K562 (cell line): ENCODE measurements at regions not wholly inside any gene's neighbourhood (a gene's known extent, or its start where the extent isn't known, plus 50 kb on each side); places are given as distances from the start of the nearest gene placed in this dataset.

Experiments used
- ATAC-seq: fragments of 200-7000 bp; cut with Tn5 transposase; 3 replicates; pipeline ENCODE4 v1.9.1; 2020; ENCODE audit warnings: moderate library complexity
- BruUV-seq: library from RNA; stranded (reverse); fragments of 400-500 nt; replicated peaks from 2 replicates; lab custom pipeline; 2021; lab: Mats Ljungman, UMichigan
- CTCF ChIA-PET: fragments of 300-600 bp; formaldehyde crosslinking; extraction: SDS; loops from one replicate; lab custom pipeline; 2021; ENCODE audit warnings: low intra/inter-chr PET ratio; lab: Yijun Ruan, JAX
- POLR2A ChIA-PET: fragments of 300-600, 350-650 bp; sonication (Branson Sonifier 250); formaldehyde crosslinking; extraction: SDS; loops from one replicate; lab custom pipeline; 2021; ENCODE audit warnings: antibody characterized with exemption, inconsistent platforms; lab: Yijun Ruan, JAX
- DNase-seq, 4 experiments: peaks; one replicate each; pipeline versions ENCODE4 v3.0.0 to v3.0.0-alpha.2; 2011 to 2018; ENCODE audit warnings: low spot score in 3 of 4, mixed read lengths in 3 of 4; ENCODE audit errors: extremely low read depth in 1 of 4
- FAIRE-seq: peaks from 2 replicates; lab custom pipeline; 2011; peaks lifted over from hg19 to GRCh38; lab: Jason Lieb, UNC
- H2AFZ ChIP-seq: 2 replicates; pipeline ENCODE4 v1.6.0; 2011; ENCODE audit warnings: low read depth, low read length, control low read depth, inconsistent platforms
- H3K27ac ChIP-seq: fragments of 200-600 bp; 3 replicates; pipeline ENCODE4 v1.8.0; 2011; ENCODE audit warnings: low read depth, mild to moderate bottlenecking, control low read depth, inconsistent platforms, low read length, moderate library complexity, mixed read lengths; ENCODE audit errors: extremely low read depth
- H3K27me3 ChIP-seq, 2 experiments: fragments of 300-600 bp in 1 of 2; 2 replicates in 1 of 2; 3 replicates in 1 of 2; pipeline versions ENCODE4 v1.6.0 to v1.8.0; 2011; ENCODE audit warnings: inconsistent platforms in 2 of 2, low read length in 2 of 2, mild to moderate bottlenecking in 1 of 2, mixed read lengths in 1 of 2, moderate library complexity in 1 of 2; ENCODE audit not compliant: control insufficient read depth in 2 of 2, insufficient read depth in 2 of 2
- H3K36me3 ChIP-seq: fragments of 300-600 bp; 3 replicates; pipeline ENCODE4 v1.8.0; 2011; ENCODE audit warnings: mild to moderate bottlenecking, low read length, inconsistent platforms; ENCODE audit not compliant: control insufficient read depth, insufficient read depth
- H3K4me1 ChIP-seq, 2 experiments: fragments of 200-600 bp in 1 of 2; replicated peaks in 1 of 2; 2 replicates in 1 of 2; 3 replicates in 1 of 2; pipeline versions ENCODE4 v1.5.1 to v1.8.0; 2011; ENCODE audit warnings: inconsistent platforms in 2 of 2, low read length in 2 of 2, mild to moderate bottlenecking in 1 of 2, mixed read lengths in 1 of 2, moderate library complexity in 1 of 2; ENCODE audit not compliant: control insufficient read depth in 2 of 2, insufficient read depth in 2 of 2
- H3K4me2 ChIP-seq: 2 replicates; pipeline ENCODE4 v1.6.1; 2011; ENCODE audit warnings: low read length, control low read depth, inconsistent platforms, mixed read lengths; ENCODE audit not compliant: insufficient read depth
- H3K4me3 ChIP-seq: fragments of 200-600 bp; sonication (generic), shearing (Covaris generic); 2 replicates; pipeline ENCODE4 v1.5.1; 2016; ENCODE audit warnings: control low read depth, inconsistent platforms
- H3K79me2 ChIP-seq: fragments of 200-600 bp; 3 replicates; pipeline ENCODE4 v1.8.0; 2011; ENCODE audit warnings: low read length, inconsistent platforms; ENCODE audit not compliant: control insufficient read depth, insufficient read depth
- H3K9ac ChIP-seq, 2 experiments: 2 replicates each; pipeline versions ENCODE4 v1.6.0 to v1.6.1; 2011; ENCODE audit warnings: low read depth in 2 of 2, low read length in 2 of 2, control low read depth in 1 of 2, inconsistent platforms in 1 of 2, mild to moderate bottlenecking in 1 of 2, mixed read lengths in 1 of 2; ENCODE audit not compliant: insufficient read depth in 1 of 2
- H3K9me1 ChIP-seq: one replicate; pipeline ENCODE4 v1.6.0; 2011; ENCODE audit warnings: inconsistent platforms, mild to moderate bottlenecking, low read length, moderate library complexity; ENCODE audit not compliant: control insufficient read depth, insufficient read depth
- H3K9me3 ChIP-seq: replicated peaks from 2 replicates; pipeline ENCODE4 v1.5.1; 2011; ENCODE audit warnings: low read depth, low read length, inconsistent platforms; ENCODE audit not compliant: control insufficient read depth, insufficient read depth
- H4K20me1 ChIP-seq: replicated peaks from 2 replicates; pipeline ENCODE4 v1.6.1; 2011; ENCODE audit warnings: low read length, inconsistent platforms, mixed read lengths; ENCODE audit not compliant: control insufficient read depth, insufficient read depth
- ATF2 ChIP-seq: sonication (generic); formaldehyde crosslinking; IDR thresholded peaks from 2 replicates; pipeline ENCODE4 v1.8.1; 2022; ENCODE audit warnings: missing genetic modification reagents
- BRF1 ChIP-seq: IDR thresholded peaks from 3 replicates; pipeline ENCODE4 v1.6.1; 2011; ENCODE audit warnings: borderline replicate concordance, mild to moderate bottlenecking; ENCODE audit not compliant: insufficient read length; ENCODE audit errors: extremely low read depth
- CTCFL ChIP-seq: IDR thresholded peaks from 2 replicates; pipeline ENCODE4 v1.6.1; 2011; ENCODE audit warnings: borderline replicate concordance, low read depth, mild to moderate bottlenecking, moderate library complexity, low read length; ENCODE audit not compliant: insufficient read depth, poor library complexity, severe bottlenecking
- KLF16 ChIP-seq: IDR thresholded peaks from 2 replicates; pipeline ENCODE4 v1.6.1; 2016; ENCODE audit warnings: antibody characterized with exemption
- MBD1 ChIP-seq: fragments of 250-450 bp; sonication (Bioruptor Pico); IDR thresholded peaks from 2 replicates; pipeline ENCODE4 v1.8.0; 2022; ENCODE audit warnings: inconsistent platforms
- MED1 ChIP-seq: sonication (generic); formaldehyde crosslinking; IDR thresholded peaks from 2 replicates; pipeline ENCODE4 v1.8.1; 2023; ENCODE audit warnings: missing genetic modification reagents, borderline replicate concordance
- MTA1 ChIP-seq: fragments of 450-650 bp; IDR thresholded peaks from 2 replicates; pipeline ENCODE4 v1.6.1; 2017; ENCODE audit warnings: borderline replicate concordance
- PTRF ChIP-seq: fragments of 450-650 bp; IDR thresholded peaks from 2 replicates; pipeline ENCODE4 v1.6.1; 2016; ENCODE audit warnings: mild to moderate bottlenecking, missing genetic modification characterization, missing compliant biosample characterization
- XRCC3 ChIP-seq: fragments of 450-650 bp; IDR thresholded peaks from 2 replicates; pipeline ENCODE4 v1.6.1; 2017; ENCODE audit warnings: mild to moderate bottlenecking, moderate library complexity
- ZNF217 ChIP-seq: sonication (generic); formaldehyde crosslinking; IDR thresholded peaks from 2 replicates; pipeline ENCODE4 v1.8.0; 2022; ENCODE audit warnings: mild to moderate bottlenecking, missing genetic modification reagents
- ZNF324 ChIP-seq: fragments of 250-450 bp; sonication (Bioruptor Pico); IDR thresholded peaks from 2 replicates; pipeline ENCODE4 v1.4.0; 2020; ENCODE audit warnings: mild to moderate bottlenecking
- WGBS: fragments of 100-300 bp; shearing (Covaris generic); methylation state at CpG from one replicate; pipeline ENCODE4 v1.1.6; 2016; ENCODE audit warnings: low coverage, mixed read lengths; ENCODE audit not compliant: insufficient coverage; ENCODE audit errors: missing lambda C conversion rate; 5-methylcytosine and 5-hydroxymethylcytosine counted together
- in situ Hi-C: fragments of 300-500 bp; cut with MboI; formaldehyde crosslinking; loops from 4 replicates; pipeline ENCODE4 v1.15.0; 2018; ENCODE audit warnings: inconsistent platforms, mixed read lengths
- intact Hi-C: fragments of 100-400 bp; cut with micrococcal nuclease; formaldehyde crosslinking; loops from 2 replicates; pipeline ENCODE4 v1.14.2; 2022

- intact Hi-C loops: no loop called here
- CTCF ChIA-PET: no interaction called here
- TF ChIP-seq ZNF324 (no peak), ATF2 (CRISPR knock-in tag) (no peak), CTCFL (no peak), XRCC3 (no peak), PTRF (no peak), MTA1 (no peak), KLF16 (no peak), MBD1 (CRISPR knock-in tag) (no peak), ZNF217 (no peak), MED1 (CRISPR knock-in tag) (no peak), BRF1 (no peak)
Measured at GRCh38 chr22:47814474-47814873, 1052.0 kb downstream of the TBC1D22A start.

More at GRCh38 chr22:47814474-47814873, 1052.0 kb downstream of the TBC1D22A start:
- Histone ChIP-seq H3K9me3 (no peaks in the 10 kb centered on the region), H3K27ac (no peak overlapping the region), H3K79me2 (no peaks in the 10 kb centered on the region), H3K4me3 (no peak overlapping the region), H3K27me3 (no peaks in the 10 kb centered on the region), H3K9ac (no peak overlapping the region), H4K20me1 (no peaks in the 10 kb centered on the region), H3K36me3 (no peaks in the 10 kb centered on the region), H3K4me2 (no peak overlapping the region), H3K4me1 (no peaks in the 10 kb centered on the region), H2AFZ (no peak overlapping the region), H3K9me1 (no peaks in the 10 kb centered on the region)
- DNase-seq: no peak
- WGBS: 64% methylated on average over 1 of the region's 1 CpG
- no peak for FAIRE-seq
- BruUV-seq: no TSS peak
- POLR2A ChIA-PET: no interaction called here
- in situ Hi-C loops: no loop called here
- no peak for ATAC-seq
